Transverse colon (tissue), 4 donors: ENCODE measurements at regions not wholly inside any gene's neighbourhood (a gene's known extent, or its start where the extent isn't known, plus 50 kb on each side); places are given as distances from the start of the nearest gene placed in this dataset.

Experiments
- DNase-seq: peaks from one replicate; pipeline ENCODE4 v3.0.0-alpha.2; 2019
- H3K27ac ChIP-seq, 4 donors: fragments of 200-600 bp; sonication (generic); 2 replicates each; pipeline ENCODE4 v1.5.1; 2016 to 2018; ENCODE audit warnings: inconsistent platforms in 4 of 4
- H3K27me3 ChIP-seq: fragments of 200-600 bp; sonication (generic); 2 replicates; pipeline ENCODE4 v1.5.1; 2017; ENCODE audit warnings: inconsistent platforms
- H3K36me3 ChIP-seq, 4 donors: fragments of 200-600 bp; sonication (generic); 2 replicates each; pipeline ENCODE4 v1.5.1; 2017 to 2019; ENCODE audit warnings: inconsistent platforms in 4 of 4
- H3K4me1 ChIP-seq, 4 donors: fragments of 200-600 bp; sonication (generic); 2 replicates each; pipeline ENCODE4 v1.5.1; 2017 to 2020; ENCODE audit warnings: inconsistent platforms in 4 of 4
- H3K4me3 ChIP-seq, 4 donors: fragments of 200-600 bp; sonication (generic); 1 replicate in 1 of 4; 2 replicates in 3 of 4; pipeline versions ENCODE4 v1.5.1 to v1.6.1; 2017 to 2019; ENCODE audit warnings: inconsistent platforms in 4 of 4
- H3K9me3 ChIP-seq, 2 donors: fragments of 200-600 bp; sonication (generic); 2 replicates each; pipeline ENCODE4 v1.5.1; 2017 to 2019; ENCODE audit warnings: inconsistent platforms in 2 of 2
- CTCF ChIP-seq, 5 experiments: fragments of 200-600 bp in 3 of 5; fragments of 450-650 bp in 2 of 5; sonication (generic) in 3 of 5; IDR thresholded peaks; 1 replicate in 2 of 5; 2 replicates in 3 of 5; pipeline ENCODE4 v1.5.1; 2016 to 2017; ENCODE audit warnings: antibody characterized with exemption in 5 of 5, inconsistent platforms in 3 of 5, mild to moderate bottlenecking in 2 of 5, moderate library complexity in 1 of 5
- EP300 ChIP-seq: sonication (generic); formaldehyde crosslinking; IDR thresholded peaks from one replicate; pipeline ENCODE4 v1.6.1; 2017; ENCODE audit warnings: antibody characterized with exemption, low read depth
- POLR2A ChIP-seq: fragments of 450-650 bp; IDR thresholded peaks from one replicate; pipeline ENCODE4 v1.6.1; 2016; ENCODE audit warnings: antibody characterized with exemption, mild to moderate bottlenecking, moderate library complexity
- POLR2AphosphoS5 ChIP-seq, 3 donors: sonication (generic); formaldehyde crosslinking; IDR thresholded peaks; one replicate each; pipeline ENCODE4 v1.6.1; 2016; ENCODE audit warnings: antibody characterized with exemption in 3 of 3
- WGBS, 2 donors: methylation state at CpG; one replicate each; pipeline ENCODE4 v1.1.5; 2018; ENCODE audit warnings: low coverage in 1 of 2; 5-methylcytosine and 5-hydroxymethylcytosine counted together
- in situ Hi-C, 4 donors: fragments of 200-750 bp; cut with MboI; loops; one replicate each; pipeline versions ENCODE4 v1.15.0 to v1.15.1; 2017; ENCODE audit warnings: low sequenced_read_pairs in 3 of 4, low pct_ligation_motif_present in 1 of 4, low pct_unique_long_range_greater_than_20kb in 1 of 4
- intact Hi-C: fragments of 100-400 bp; cut with DNase I; formaldehyde crosslinking; loops from one replicate; pipeline ENCODE4 v1.15.1; 2023; ENCODE audit warnings: low total_unique reads

DNA sequence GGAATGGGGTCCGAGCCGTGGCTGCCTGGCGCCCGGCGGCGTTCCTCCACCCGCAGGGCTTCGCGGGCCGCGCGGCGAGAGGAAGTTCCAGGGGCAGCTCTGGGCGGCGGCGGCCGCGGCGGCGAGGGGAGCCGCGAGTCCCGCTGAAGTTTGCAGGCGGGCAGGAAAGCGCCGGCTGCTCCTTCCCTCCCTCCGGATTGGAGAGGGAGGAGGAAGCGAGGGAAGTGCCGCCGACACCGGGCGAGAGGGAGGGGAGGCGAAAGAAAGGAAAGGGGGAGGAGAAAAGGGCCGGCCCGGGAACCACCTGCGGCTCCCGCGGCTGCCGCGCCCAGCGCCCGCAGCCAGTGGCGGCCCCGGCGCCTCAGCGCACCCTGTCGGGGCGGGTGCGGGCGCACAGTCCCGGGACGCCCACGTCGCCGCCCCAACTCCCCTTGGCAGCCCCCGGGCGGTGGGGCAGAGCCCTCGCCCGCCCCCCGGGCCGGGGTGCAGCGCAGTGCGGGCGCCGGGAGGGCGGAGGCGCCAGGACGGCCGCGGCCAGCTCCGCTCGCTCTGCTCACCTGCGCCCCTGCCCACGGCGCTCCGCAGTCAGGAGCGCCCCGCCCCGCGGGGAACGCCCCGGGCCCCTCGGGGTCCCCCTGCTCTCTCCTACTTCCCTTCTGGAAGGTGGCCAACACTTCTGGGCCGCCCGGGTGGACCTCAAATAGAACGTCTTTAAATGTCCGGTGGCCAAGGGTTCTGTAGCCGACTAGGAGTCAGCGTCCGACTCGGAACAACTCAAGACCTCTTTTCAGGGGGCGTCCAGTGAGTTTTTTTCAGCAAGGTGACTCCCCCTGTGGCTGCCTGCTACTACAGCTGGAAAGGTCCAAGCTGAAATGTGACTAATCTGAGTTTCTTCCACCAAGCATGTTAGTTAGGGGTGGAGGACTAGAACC, 80.3 kb upstream of the CCDC28A start:
- in situ Hi-C loops (loop anchor here in 1 of 4 donors (10.0 kb wide), 1 partner anchor 72 kb away; no protein-coding TSS in a partner anchor), intact Hi-C loops (loop anchor here (5.0 kb wide), 2 partner anchors 69 to 884 kb away; no protein-coding TSS in a partner anchor)
- Histone ChIP-seq H3K27ac (peak overlapping the region; percentile 84 to 93 (median 88)), H3K4me1 (peaks cover 0 to 15% (median 9%) of the 10 kb centered on the region in 4 donors), H3K27me3 (no peaks in the 10 kb centered on the region), H3K9me3 (no peaks in the 10 kb centered on the region), H3K4me3 (peak overlapping the region; percentile 65 to 97 (median 84)), H3K36me3 (no peaks in the 10 kb centered on the region)
- DNase-seq: peak; percentile 84
- TF ChIP-seq CTCF (IDR thresholded peaks at IDR 0.05) (no peak), POLR2AphosphoS5 (IDR thresholded peaks at IDR 0.05) (peak; percentile 65 to 83 (median 75)), POLR2A (peak; percentile 71)
- 2% methylated on average over 62 of the region's 92 CpGs; no CpG with 5 or more reads in 1 of the 2 donors for WGBS, 2 donors

DNA sequence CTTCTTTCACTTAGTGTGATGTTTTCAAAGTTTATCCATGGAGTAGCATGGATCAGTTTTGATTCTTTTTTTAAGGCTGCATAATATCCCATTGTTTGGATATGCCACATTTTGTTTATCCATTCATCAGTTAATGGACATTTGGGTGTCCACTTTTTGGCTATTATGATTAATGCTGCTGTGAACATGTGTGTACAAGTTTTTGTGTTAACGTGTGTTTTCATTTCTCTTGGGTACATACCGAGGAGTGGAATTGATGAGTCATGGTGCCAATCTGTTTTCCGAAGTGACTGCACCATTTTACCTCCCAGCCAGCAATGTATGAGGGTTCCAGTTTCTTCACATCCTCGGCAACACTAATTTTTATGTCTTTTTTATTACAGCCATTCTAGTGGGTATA, 78.4 kb upstream of the CCDC28A start:
- no peak overlapping the region for H3K4me3 ChIP-seq
- peaks cover 0 to 15% (median 9%) of the 10 kb centered on the region in 4 donors for H3K4me1 ChIP-seq
- no peaks in the 10 kb centered on the region for H3K9me3 ChIP-seq
- no peak for DNase-seq
- TF ChIP-seq POLR2AphosphoS5 (IDR thresholded peaks at IDR 0.05): no peak
- no peak for TF ChIP-seq POLR2A
- TF ChIP-seq EP300: no peak
- TF ChIP-seq CTCF (IDR thresholded peaks at IDR 0.05): no peak
- 68 to 81% methylated on average over 4 of the region's 4 CpGs for WGBS, 2 donors
- no peaks in the 10 kb centered on the region for H3K27me3 ChIP-seq
- intact Hi-C loops: no loop called here
- in situ Hi-C loops: loop anchor here in 1 of 4 donors (10.0 kb wide), 1 partner anchor 70 kb away; no protein-coding TSS in a partner anchor
- H3K36me3 ChIP-seq: no peaks in the 10 kb centered on the region
- no peak overlapping the region for H3K27ac ChIP-seq

- DNase-seq: no peak
- intact Hi-C loops: no loop called here
Observed at GRCh38 chr6:138714493-138714892, 59.1 kb upstream of the CCDC28A start.

DNA sequence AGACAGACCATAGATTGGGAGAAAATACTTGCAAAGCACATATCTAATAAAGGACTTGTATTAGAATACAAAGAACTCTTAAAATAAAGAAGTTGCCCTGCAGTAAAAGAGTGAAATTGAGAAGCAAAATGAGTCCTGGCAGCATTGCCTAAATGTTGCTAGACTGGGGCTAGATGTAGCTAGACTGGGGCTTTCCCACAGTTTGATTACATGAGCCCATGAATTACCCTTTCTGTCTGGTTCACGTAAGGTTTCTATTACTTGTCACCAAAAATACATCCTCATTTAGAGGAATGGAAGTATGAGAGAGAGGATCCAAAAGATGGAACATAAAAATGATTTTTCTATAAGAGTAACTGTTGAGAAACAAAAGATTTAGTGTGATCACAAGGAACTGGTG, 57.6 kb upstream of the CCDC28A start:
- H3K36me3 ChIP-seq: no peaks in the 10 kb centered on the region
- DNase-seq: no peak
- 63 to 80% methylated on average over 1 of the region's 1 CpG for WGBS, 2 donors
- H3K27me3 ChIP-seq: no peaks in the 10 kb centered on the region
- intact Hi-C loops (no loop called here), in situ Hi-C loops (no loop called here)
- H3K4me3 ChIP-seq: no peak overlapping the region
- no peaks in the 10 kb centered on the region for H3K4me1 ChIP-seq
- H3K9me3 ChIP-seq: peaks cover 4 to 5% of the 10 kb centered on the region in 2 donors
- TF ChIP-seq CTCF (IDR thresholded peaks at IDR 0.05) (no peak), EP300 (no peak), POLR2A (no peak), POLR2AphosphoS5 (IDR thresholded peaks at IDR 0.05) (no peak)
- H3K27ac ChIP-seq: no peak overlapping the region

More at GRCh38 chr6:138714493-138714892, 59.1 kb upstream of the CCDC28A start:
- Histone ChIP-seq H3K27ac (no peak overlapping the region), H3K4me3 (no peak overlapping the region), H3K36me3 (no peaks in the 10 kb centered on the region), H3K27me3 (no peaks in the 10 kb centered on the region), H3K9me3 (peaks cover 4 to 5% of the 10 kb centered on the region in 2 donors), H3K4me1 (no peaks in the 10 kb centered on the region)
- TF ChIP-seq POLR2A: no peak
- in situ Hi-C loops: no loop called here
